GM23248 (cell line): ENCODE measurements at regions not wholly inside any gene's neighbourhood (a gene's known extent, or its start where the extent isn't known, plus 50 kb on each side); places are given as distances from the start of the nearest gene placed in this dataset.

Experiments
- DNase-seq: peaks from one replicate; pipeline ENCODE4 v3.0.0-alpha.2; 2015
- H2AFZ ChIP-seq: fragments of 200-600 bp; sonication (generic); 2 replicates; pipeline ENCODE4 v1.6.1; 2016; ENCODE audit warnings: antibody characterized with exemption
- H3F3A ChIP-seq: fragments of 200-600 bp; sonication (generic); 2 replicates; pipeline ENCODE4 v1.6.1; 2016; ENCODE audit warnings: mild to moderate bottlenecking, antibody characterized with exemption, mixed run types; ENCODE audit not compliant: insufficient read depth
- H3K27ac ChIP-seq: fragments of 200-600 bp; sonication (generic); 2 replicates; pipeline ENCODE4 v1.5.1; 2016; ENCODE audit warnings: mild to moderate bottlenecking
- H3K27me3 ChIP-seq: fragments of 200-600 bp; sonication (generic); replicated peaks from 2 replicates; pipeline ENCODE4 v1.6.1; 2016; ENCODE audit warnings: mild to moderate bottlenecking; ENCODE audit not compliant: insufficient read depth
- H3K36me3 ChIP-seq: fragments of 200-600 bp; sonication (generic); 2 replicates; pipeline ENCODE4 v1.6.1; 2016; ENCODE audit warnings: low read depth, mild to moderate bottlenecking
- H3K4me1 ChIP-seq: fragments of 200-600 bp; sonication (generic); 2 replicates; pipeline ENCODE4 v1.6.1; 2016; ENCODE audit warnings: mild to moderate bottlenecking; ENCODE audit not compliant: insufficient read depth
- H3K4me2 ChIP-seq: fragments of 200-600 bp; sonication (generic); one replicate; pipeline ENCODE4 v1.6.1; 2016; ENCODE audit warnings: mild to moderate bottlenecking; ENCODE audit not compliant: unreplicated experiment
- H3K4me3 ChIP-seq: fragments of 200-600 bp; sonication (generic); 2 replicates; pipeline ENCODE4 v1.5.1; 2016; ENCODE audit warnings: mild to moderate bottlenecking
- H3K79me2 ChIP-seq: fragments of 200-600 bp; sonication (generic); 2 replicates; pipeline ENCODE4 v1.6.1; 2016; ENCODE audit warnings: mild to moderate bottlenecking; ENCODE audit not compliant: insufficient read depth
- H3K9ac ChIP-seq: fragments of 200-600 bp; sonication (generic); 2 replicates; pipeline ENCODE4 v1.6.1; 2016; ENCODE audit warnings: mild to moderate bottlenecking
- H3K9me2 ChIP-seq: fragments of 200-600 bp; sonication (generic); 2 replicates; pipeline ENCODE4 v1.6.1; 2016; ENCODE audit warnings: mixed run types, mild to moderate bottlenecking, moderate library complexity; ENCODE audit not compliant: insufficient read depth
- H3K9me3 ChIP-seq: fragments of 200-600 bp; sonication (generic); one replicate; pipeline ENCODE4 v1.6.1; 2017; ENCODE audit warnings: low read depth
- H4K20me1 ChIP-seq: fragments of 200-600 bp; sonication (generic); 2 replicates; pipeline ENCODE4 v1.6.0; 2016; ENCODE audit not compliant: insufficient read depth
- EZH2 ChIP-seq: fragments of 200-600 bp; sonication (generic); IDR thresholded peaks from 2 replicates; pipeline ENCODE4 v1.6.1; 2018; ENCODE audit warnings: antibody characterized with exemption, mild to moderate bottlenecking; ENCODE audit not compliant: insufficient read depth, poor library complexity, severe bottlenecking
- EZH2phosphoT487 ChIP-seq: fragments of 200-600 bp; sonication (generic); IDR thresholded peaks from 2 replicates; pipeline ENCODE4 v1.6.1; 2018; ENCODE audit warnings: antibody characterized with exemption, moderate library complexity, mild to moderate bottlenecking, low read depth; ENCODE audit not compliant: insufficient read depth
- WGBS, 2 experiments: methylation state at CpG; one replicate each; pipeline ENCODE4 v1.1.6; 2015 to 2017; ENCODE audit warnings: low lambda C conversion rate in 2 of 2, low coverage in 1 of 2; ENCODE audit errors: missing lambda C conversion rate in 2 of 2; 5-methylcytosine and 5-hydroxymethylcytosine counted together
- in situ Hi-C: fragments of 300-500 bp; cut with MboI; formaldehyde crosslinking; loops from 2 replicates; pipeline ENCODE4 v1.15.0; 2020

DNA sequence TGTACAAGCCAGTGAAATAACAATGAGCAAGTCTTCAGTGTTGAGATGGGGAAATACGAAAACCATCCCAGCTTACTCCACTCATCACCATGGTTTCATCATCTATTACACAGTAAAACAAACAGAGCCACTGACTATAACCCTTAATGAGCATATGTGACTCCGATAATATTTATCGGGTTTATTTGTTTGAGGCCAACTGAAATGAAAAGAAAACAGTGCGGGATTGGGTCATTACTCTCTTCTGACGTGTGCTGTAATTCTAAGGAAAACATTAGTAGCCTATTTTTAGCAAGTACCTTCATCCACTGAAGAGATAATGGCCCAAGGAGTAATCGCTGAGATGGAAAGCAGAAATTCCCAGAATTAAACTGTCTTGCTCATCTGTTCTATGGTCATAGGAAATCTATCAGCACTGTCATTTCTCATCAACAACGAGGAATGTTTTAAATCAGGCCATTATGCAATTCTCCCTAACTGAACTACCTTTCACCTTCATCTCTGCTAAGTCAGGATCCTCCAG, 716.5 kb downstream of the INHBA start:
- no peaks in the 10 kb centered on the region for H3F3A ChIP-seq
- H3K9me2 ChIP-seq, result no peaks in the 10 kb centered on the region
- in situ Hi-C loops, result no loop called here
- no peaks in the 10 kb centered on the region for H3K79me2 ChIP-seq
- H2AFZ ChIP-seq, result no peak overlapping the region
- no peak overlapping the region for H3K4me2 ChIP-seq
- H3K27me3 ChIP-seq, result no peaks in the 10 kb centered on the region
- no peaks in the 10 kb centered on the region for H4K20me1 ChIP-seq
- peak; percentile 72 for DNase-seq
- no peak overlapping the region for H3K9ac ChIP-seq
- H3K4me3 ChIP-seq, result no peak overlapping the region
- no peaks in the 10 kb centered on the region for H3K36me3 ChIP-seq
- peak overlapping the region; percentile 26; the same call in 1 of the 2 replicates for H3K27ac ChIP-seq
- H3K4me1 ChIP-seq, result 0 out of 2 replicates have a peak, but pooled peaks cover 10% of the 10 kb centered on the region
- H3K9me3 ChIP-seq, result no peaks in the 10 kb centered on the region
- WGBS, 2 experiments, result 82 to 85% methylated on average over 7 of the region's 7 CpGs
- TF ChIP-seq EZH2phosphoT487, result no peak
- TF ChIP-seq EZH2, result no peak

DNA sequence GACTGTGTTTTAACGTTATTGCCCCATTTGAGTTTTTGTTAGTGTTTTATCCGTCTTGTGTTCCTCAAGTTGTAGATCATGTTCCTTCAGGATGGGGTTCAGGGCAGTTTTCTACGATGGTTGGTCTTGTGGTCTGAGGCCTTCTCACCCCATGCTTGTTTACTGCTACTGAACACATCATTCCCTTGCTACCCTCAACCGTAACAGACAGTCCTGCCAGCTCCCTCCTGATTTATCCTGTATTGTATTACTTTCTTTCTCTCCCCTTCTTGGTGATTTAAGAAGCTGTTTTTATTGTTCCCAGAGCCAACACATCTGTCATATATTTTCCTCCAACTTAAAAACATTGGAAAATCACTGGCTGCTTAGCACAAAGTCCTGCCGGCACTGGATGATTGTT, 719.8 kb downstream of the INHBA start:
- no peak overlapping the region for H3K4me3 ChIP-seq
- H3K9ac ChIP-seq, result no peak overlapping the region
- H2AFZ ChIP-seq, result no peak overlapping the region
- H3K4me1 ChIP-seq, result 0 out of 2 replicates have a peak, but pooled peaks cover 10% of the 10 kb centered on the region
- H3K4me2 ChIP-seq, result no peak overlapping the region
- DNase-seq, result no peak
- in situ Hi-C loops, result no loop called here
- no peaks in the 10 kb centered on the region for H4K20me1 ChIP-seq
- H3K79me2 ChIP-seq, result no peaks in the 10 kb centered on the region
- H3K9me3 ChIP-seq, result no peaks in the 10 kb centered on the region
- no peaks in the 10 kb centered on the region for H3K9me2 ChIP-seq
- no peaks in the 10 kb centered on the region for H3K27me3 ChIP-seq
- no peak overlapping the region for H3K27ac ChIP-seq
- TF ChIP-seq EZH2phosphoT487 (no peak), EZH2 (no peak)
- WGBS, 2 experiments, result 51 to 60% methylated on average over 5 of the region's 5 CpGs
- H3F3A ChIP-seq, result no peaks in the 10 kb centered on the region
- H3K36me3 ChIP-seq, result no peaks in the 10 kb centered on the region

DNA sequence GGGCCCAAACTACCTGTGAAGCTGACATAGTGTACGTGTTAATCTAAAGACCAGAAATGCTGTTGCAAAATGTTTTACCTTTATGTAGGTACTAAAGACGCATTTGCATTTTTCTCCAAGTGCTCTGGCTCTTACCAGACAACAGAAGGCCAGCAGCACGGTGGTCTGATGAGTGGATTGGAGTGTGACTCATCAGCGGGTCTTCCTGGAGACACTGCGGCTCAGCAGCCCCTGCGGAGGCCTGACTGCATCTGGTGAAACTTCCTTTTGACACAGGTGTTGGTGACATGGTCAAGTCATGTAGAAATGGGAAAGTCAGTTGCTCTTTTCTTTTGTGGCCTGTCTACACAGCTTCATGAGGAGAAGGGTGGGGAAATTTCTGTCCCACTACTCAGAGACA, 723.6 kb downstream of the INHBA start:
- DNase-seq, result no peak
- no peaks in the 10 kb centered on the region for H3F3A ChIP-seq
- no peaks in the 10 kb centered on the region for H3K9me3 ChIP-seq
- no peak overlapping the region for H3K27ac ChIP-seq
- TF ChIP-seq EZH2phosphoT487 (no peak), EZH2 (no peak)
- no peaks in the 10 kb centered on the region for H3K27me3 ChIP-seq
- H3K4me1 ChIP-seq, result no peaks in the 10 kb centered on the region
- H3K79me2 ChIP-seq, result no peaks in the 10 kb centered on the region
- no peak overlapping the region for H3K4me3 ChIP-seq
- no peaks in the 10 kb centered on the region for H3K9me2 ChIP-seq
- WGBS, 2 experiments, result 80 to 81% methylated on average over 6 of the region's 6 CpGs
- in situ Hi-C loops, result no loop called here
- no peaks in the 10 kb centered on the region for H3K36me3 ChIP-seq
- H2AFZ ChIP-seq, result no peak overlapping the region
- H4K20me1 ChIP-seq, result no peaks in the 10 kb centered on the region
- H3K4me2 ChIP-seq, result no peak overlapping the region
- H3K9ac ChIP-seq, result no peak overlapping the region

DNA sequence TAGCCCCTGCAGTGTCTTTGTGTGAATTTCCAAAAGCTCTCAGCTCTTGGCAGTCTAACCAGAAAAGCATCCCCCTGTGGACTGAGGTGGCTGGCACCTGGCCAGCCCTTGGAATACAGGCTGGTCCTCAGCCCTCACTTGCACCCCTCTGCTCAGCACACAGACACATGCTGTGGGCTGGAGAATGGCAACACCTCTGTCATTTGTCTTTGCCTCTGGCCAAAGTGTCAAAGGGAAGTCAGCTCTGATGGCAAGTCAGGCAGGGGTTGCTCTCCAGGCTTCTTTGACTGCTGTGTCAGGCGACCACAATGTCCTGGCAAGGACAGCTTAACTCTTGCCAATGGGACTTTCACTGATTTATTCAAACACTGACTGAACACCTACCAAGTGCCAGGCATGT, 724.8 kb downstream of the INHBA start:
- Histone ChIP-seq H3K36me3 (no peaks in the 10 kb centered on the region), H3K4me1 (no peaks in the 10 kb centered on the region), H3F3A (no peaks in the 10 kb centered on the region), H3K9me2 (no peaks in the 10 kb centered on the region), H3K27ac (no peak overlapping the region), H3K9me3 (no peaks in the 10 kb centered on the region), H3K4me3 (no peak overlapping the region), H3K27me3 (no peaks in the 10 kb centered on the region), H3K4me2 (no peak overlapping the region), H3K79me2 (no peaks in the 10 kb centered on the region), H4K20me1 (no peaks in the 10 kb centered on the region), H2AFZ (no peak overlapping the region), H3K9ac (no peak overlapping the region)
- in situ Hi-C loops, result no loop called here
- no peak for DNase-seq
- WGBS, 2 experiments, result 12 to 31% methylated on average over 1 of the region's 1 CpG
- TF ChIP-seq EZH2 (no peak), EZH2phosphoT487 (no peak)

DNA sequence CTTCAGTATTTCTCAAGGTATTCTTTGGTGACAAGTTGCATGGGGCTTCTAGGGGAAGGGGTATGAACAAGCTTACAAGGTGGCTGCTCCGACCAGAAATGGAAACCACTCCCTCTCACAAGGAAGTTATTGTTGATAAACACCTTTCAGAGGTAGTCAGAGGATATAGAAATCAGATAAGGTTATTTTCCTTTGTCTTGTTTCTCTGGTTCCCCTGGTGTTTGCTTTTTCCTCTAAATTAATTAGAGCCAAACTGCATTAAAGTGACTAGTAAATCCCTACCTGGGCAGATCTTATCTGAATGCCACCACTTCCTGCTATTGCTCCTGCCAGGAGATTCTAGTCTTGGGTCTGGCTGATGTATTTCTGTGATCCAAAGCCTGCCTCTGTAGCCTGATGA, 725.4 kb downstream of the INHBA start:
- Histone ChIP-seq H3K4me1 (no peaks in the 10 kb centered on the region), H3K9ac (no peak overlapping the region), H3K79me2 (no peaks in the 10 kb centered on the region), H3K36me3 (no peaks in the 10 kb centered on the region), H2AFZ (no peak overlapping the region), H3F3A (no peaks in the 10 kb centered on the region), H4K20me1 (no peaks in the 10 kb centered on the region), H3K4me2 (no peak overlapping the region), H3K9me3 (no peaks in the 10 kb centered on the region), H3K27me3 (no peaks in the 10 kb centered on the region), H3K9me2 (no peaks in the 10 kb centered on the region), H3K27ac (no peak overlapping the region), H3K4me3 (no peak overlapping the region)
- in situ Hi-C loops, result no loop called here
- 79 to 93% methylated on average over 1 of the region's 1 CpG for WGBS, 2 experiments
- TF ChIP-seq EZH2 (no peak), EZH2phosphoT487 (no peak)
- DNase-seq, result no peak
